HCT116 (cell line): ENCODE measurements at regions not wholly inside any gene's neighbourhood (a gene's known extent, or its start where the extent isn't known, plus 50 kb on each side); places are given as distances from the start of the nearest gene placed in this dataset.

Source experiments
- ATAC-seq: fragments of 200-7000 bp; cut with Tn5 transposase; 2 replicates; pipeline ENCODE4 v1.9.1; 2020; ENCODE audit warnings: mild to moderate bottlenecking, moderate library complexity
- BruUV-seq: library from RNA; stranded (reverse); fragments of 400-500 nt; replicated peaks from 2 replicates; lab custom pipeline; 2021; lab: Mats Ljungman, UMichigan
- CTCF ChIA-PET: fragments of 300-600 bp; sonication (Branson Sonifier 250); formaldehyde crosslinking; loops from one replicate; lab custom pipeline; 2021; ENCODE audit warnings: antibody characterized with exemption; lab: Charles Lee
- POLR2A ChIA-PET: fragments of 300-600, 350-600 bp; sonication (Branson Sonifier 250); formaldehyde crosslinking; loops from one replicate; lab custom pipeline; 2021; ENCODE audit warnings: antibody characterized with exemption; lab: Charles Lee
- RAD21 ChIA-PET, 2 experiments: fragments of 300-600 bp; sonication (Branson Sonifier 250); formaldehyde crosslinking; loops; one replicate each; lab custom pipeline; 2023; ENCODE audit warnings: low total read pairs in 2 of 2; ENCODE audit not compliant: uncharacterized antibody in 2 of 2, unreplicated experiment in 2 of 2, low non-redundant PET in 1 of 2; lab: Charles Lee
- DNase-seq: peaks from one replicate; pipeline ENCODE4 v3.0.0-alpha.2; 2010; ENCODE audit warnings: low read depth, low spot score
- H2AFZ ChIP-seq: fragments of 200-600 bp; shearing (Covaris generic), sonication (generic); 2 replicates; pipeline ENCODE4 v1.6.1; 2017; ENCODE audit warnings: low read depth, mixed run types, mixed read lengths, antibody characterized with exemption, low read length; ENCODE audit not compliant: poor library complexity, severe bottlenecking
- H3K27ac ChIP-seq: 2 replicates; pipeline ENCODE4 v1.5.1; 2012; ENCODE audit warnings: low read depth, low read length
- H3K27me3 ChIP-seq: fragments of 200-600 bp; sonication (generic); 2 replicates; pipeline ENCODE4 v1.6.1; 2016; ENCODE audit warnings: mixed run types, low read length, mixed read lengths; ENCODE audit not compliant: insufficient read depth
- H3K36me3 ChIP-seq, 2 experiments: fragments of 200-500 bp in 1 of 2; fragments of 200-600 bp in 1 of 2; sonication (Bioruptor generic) in 1 of 2; sonication (generic) in 1 of 2; 2 replicates each; pipeline versions ENCODE4 v1.5.1 to v1.6.1; 2014 to 2016; ENCODE audit warnings: low read length in 2 of 2, inconsistent platforms in 1 of 2, mixed read lengths in 1 of 2, mixed run types in 1 of 2; ENCODE audit not compliant: insufficient read depth in 2 of 2, control insufficient read depth in 1 of 2
- H3K4me1 ChIP-seq, 2 experiments: fragments of 200-600 bp in 1 of 2; sonication (generic) in 1 of 2; 2 replicates each; pipeline versions ENCODE4 v1.5.1 to v1.6.1; 2012 to 2017; ENCODE audit warnings: low read length in 2 of 2, inconsistent platforms in 1 of 2, mild to moderate bottlenecking in 1 of 2, mixed read lengths in 1 of 2, mixed run types in 1 of 2, moderate library complexity in 1 of 2; ENCODE audit not compliant: insufficient read depth in 2 of 2, control insufficient read depth in 1 of 2
- H3K4me2 ChIP-seq: fragments of 200-600 bp; sonication (generic); 2 replicates; pipeline ENCODE4 v1.6.1; 2017; ENCODE audit warnings: mixed run types, low read length, mixed read lengths
- H3K4me3 ChIP-seq, 2 experiments: fragments of 200-600 bp in 1 of 2; sonication (generic) in 1 of 2; replicated peaks in 1 of 2; 2 replicates each; pipeline ENCODE4 v1.5.1; 2011 to 2016; ENCODE audit warnings: low read length in 2 of 2, control low read depth in 1 of 2, low read depth in 1 of 2, mild to moderate bottlenecking in 1 of 2, mixed read lengths in 1 of 2, mixed run types in 1 of 2
- H3K79me2 ChIP-seq: fragments of 200-600 bp; sonication (generic); 2 replicates; pipeline ENCODE4 v1.6.1; 2017; ENCODE audit warnings: mild to moderate bottlenecking, mixed run types, low read length, moderate library complexity, mixed read lengths; ENCODE audit not compliant: insufficient read depth
- H3K9ac ChIP-seq: fragments of 200-600 bp; sonication (generic); 2 replicates; pipeline ENCODE4 v1.6.1; 2016; ENCODE audit warnings: low read length, mixed read lengths
- H3K9me2 ChIP-seq: fragments of 200-600 bp; sonication (generic), shearing (Covaris generic); 2 replicates; pipeline ENCODE4 v1.6.1; 2017; ENCODE audit warnings: mixed run types, mild to moderate bottlenecking, moderate library complexity; ENCODE audit not compliant: insufficient read depth
- H3K9me3 ChIP-seq, 2 experiments: fragments of 200-500 bp in 1 of 2; fragments of 200-600 bp in 1 of 2; sonication (Bioruptor generic) in 1 of 2; sonication (generic) in 1 of 2; 2 replicates each; pipeline ENCODE4 v1.6.1; 2014 to 2017; ENCODE audit warnings: low read length in 2 of 2, mixed read lengths in 2 of 2, inconsistent platforms in 1 of 2, low read depth in 1 of 2, mild to moderate bottlenecking in 1 of 2, mixed run types in 1 of 2, moderate library complexity in 1 of 2; ENCODE audit not compliant: control insufficient read depth in 1 of 2, insufficient read depth in 1 of 2
- H4K20me1 ChIP-seq: fragments of 200-600 bp; sonication (generic), shearing (Covaris generic); 2 replicates; pipeline ENCODE4 v1.6.1; 2017; ENCODE audit warnings: mixed run types, mild to moderate bottlenecking, moderate library complexity; ENCODE audit not compliant: insufficient read depth
- CBX3 ChIP-seq: IDR thresholded peaks from 2 replicates; pipeline ENCODE4 v1.6.1; 2012; ENCODE audit warnings: low read depth
- EGR1 ChIP-seq: IDR thresholded peaks from 2 replicates; pipeline ENCODE4 v1.6.1; 2012; ENCODE audit warnings: low read depth
- ELF1 ChIP-seq: IDR thresholded peaks from 2 replicates; pipeline ENCODE4 v1.6.1; 2012; ENCODE audit warnings: low read depth, borderline replicate concordance
- EZH2 ChIP-seq: fragments of 200-600 bp; sonication (generic); IDR thresholded peaks from 2 replicates; pipeline ENCODE4 v1.6.1; 2017; ENCODE audit warnings: antibody characterized with exemption, mixed run types
- EZH2phosphoT487 ChIP-seq: fragments of 200-600 bp; IDR thresholded peaks from 2 replicates; pipeline ENCODE4 v1.6.1; 2018; ENCODE audit warnings: antibody characterized with exemption, borderline replicate concordance
- FOSL1 ChIP-seq: IDR thresholded peaks from 2 replicates; pipeline ENCODE4 v1.6.1; 2012; ENCODE audit warnings: low read depth
- JUND ChIP-seq: IDR thresholded peaks from 2 replicates; pipeline ENCODE4 v1.6.1; 2012
- POLR2A ChIP-seq: IDR thresholded peaks from 2 replicates; pipeline ENCODE4 v1.7.0; 2011; ENCODE audit warnings: borderline replicate concordance; ENCODE audit not compliant: insufficient read depth, insufficient read length; ENCODE audit errors: extremely low read depth
- POLR2AphosphoS5 ChIP-seq: IDR thresholded peaks from 2 replicates; pipeline ENCODE4 v1.6.1; 2011; ENCODE audit warnings: mild to moderate bottlenecking, low read depth, low read length, moderate library complexity
- RAD21 ChIP-seq: IDR thresholded peaks from 2 replicates; pipeline ENCODE4 v1.6.1; 2012; ENCODE audit warnings: low read depth, mild to moderate bottlenecking
- SIN3A ChIP-seq: IDR thresholded peaks from 2 replicates; pipeline ENCODE4 v1.6.1; 2012; ENCODE audit warnings: low read depth
- SRF ChIP-seq: IDR thresholded peaks from 2 replicates; pipeline ENCODE4 v1.6.1; 2012; ENCODE audit warnings: low read depth
- TCF7L2 ChIP-seq: IDR thresholded peaks from 2 replicates; pipeline ENCODE4 v1.7.0; 2011; ENCODE audit warnings: borderline replicate concordance, inconsistent platforms; ENCODE audit not compliant: insufficient read depth, insufficient read length; ENCODE audit errors: extremely low read depth
- ZNF274 ChIP-seq: fragments of 200-500 bp; sonication (Bioruptor generic); IDR thresholded peaks from 2 replicates; pipeline ENCODE4 v1.6.1; 2014; ENCODE audit warnings: mild to moderate bottlenecking, low read depth, low read length, inconsistent platforms
- intact Hi-C: fragments of 100-400 bp; cut with micrococcal nuclease; formaldehyde crosslinking; loops from 2 replicates; pipeline ENCODE4 v1.10.0; 2022
- TF ChIP-seq, protein P1 (sequence below): IDR thresholded peaks from 2 replicates; pipeline ENCODE4 v1.6.1; 2012; ENCODE audit warnings: low read depth
- TF ChIP-seq, protein P2 (sequence below): IDR thresholded peaks from 2 replicates; pipeline ENCODE4 v1.6.1; 2011; ENCODE audit warnings: mild to moderate bottlenecking, low read length, moderate library complexity; ENCODE audit not compliant: insufficient replicate concordance; ENCODE audit errors: extremely low read depth
- TF ChIP-seq, protein P3 (sequence below): IDR thresholded peaks from 2 replicates; pipeline ENCODE4 v1.6.1; 2012

DNA sequence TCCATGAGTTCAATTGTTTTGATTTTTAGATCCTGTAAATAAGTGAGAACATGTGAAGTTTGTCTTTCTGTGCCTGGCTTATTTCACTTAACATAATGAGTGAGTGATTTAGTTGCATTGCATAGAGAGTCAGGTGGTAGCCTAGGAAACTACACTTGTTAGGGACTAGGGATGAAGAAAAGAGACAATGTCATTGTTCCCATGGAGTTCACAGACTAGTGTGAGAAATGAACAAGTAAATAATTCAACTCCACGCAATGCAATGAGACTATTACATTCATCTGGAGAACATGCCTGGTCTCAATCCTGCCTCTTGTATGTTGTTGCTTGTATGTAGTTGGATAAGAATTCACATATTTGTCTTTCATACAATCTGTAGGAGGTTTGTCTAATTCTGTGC lies 76.3 kb upstream of the B3GAT2 start:
- no peak for TF ChIP-seq POLR2AphosphoS5
- TF ChIP-seq ELF1: no peak
- TF ChIP-seq SIN3A: no peak
- DNase-seq (no peak), ATAC-seq (no peak)
- Histone ChIP-seq H3K9me2 (no peaks in the 10 kb centered on the region), H3K4me1 (no peaks in the 10 kb centered on the region), H2AFZ (no peak overlapping the region), H3K9me3 (no peaks in the 10 kb centered on the region), H3K36me3 (no peaks in the 10 kb centered on the region), H3K4me2 (no peak overlapping the region), H3K27me3 (no peaks in the 10 kb centered on the region), H3K4me3 (no peak overlapping the region), H3K79me2 (no peaks in the 10 kb centered on the region), H3K9ac (no peak overlapping the region), H3K27ac (no peak overlapping the region), H4K20me1 (no peaks in the 10 kb centered on the region)
- CTCF ChIA-PET: no interaction called here
- POLR2A ChIA-PET: no interaction called here
- no TSS peak for BruUV-seq
- intact Hi-C loops: no loop called here
- RAD21 ChIA-PET: no interaction called here

DNA sequence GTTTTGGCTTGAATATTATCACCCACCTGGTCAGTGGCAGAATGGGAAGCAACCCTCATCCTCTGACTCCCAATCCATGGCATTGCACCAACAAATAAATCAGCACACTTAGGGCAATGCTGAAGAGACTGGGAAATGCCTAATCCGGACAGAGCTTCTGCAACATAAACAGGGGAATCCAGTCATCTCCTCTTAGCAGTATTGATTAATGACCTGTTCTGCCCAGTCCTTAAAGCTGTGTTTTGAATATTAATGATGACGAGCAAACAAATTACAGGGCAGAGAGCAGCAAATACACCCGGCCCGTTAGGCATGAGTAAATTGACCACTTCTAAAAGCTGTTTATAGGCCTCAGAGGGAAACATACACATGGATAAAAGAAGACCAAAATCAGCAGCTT lies 77.0 kb upstream of the B3GAT2 start:
- H3K9ac ChIP-seq: no peak overlapping the region
- H3K4me2 ChIP-seq: no peak overlapping the region
- BruUV-seq: no TSS peak
- intact Hi-C loops: no loop called here
- no peak for ATAC-seq
- no peaks in the 10 kb centered on the region for H3K9me2 ChIP-seq
- CTCF ChIA-PET: no interaction called here
- no peak overlapping the region for H3K27ac ChIP-seq
- no peaks in the 10 kb centered on the region for H3K9me3 ChIP-seq
- no peaks in the 10 kb centered on the region for H3K79me2 ChIP-seq
- no peak overlapping the region for H2AFZ ChIP-seq
- DNase-seq: no peak
- H3K4me3 ChIP-seq: no peak overlapping the region
- H3K36me3 ChIP-seq: no peaks in the 10 kb centered on the region
- POLR2A ChIA-PET: no interaction called here
- H4K20me1 ChIP-seq: no peaks in the 10 kb centered on the region
- H3K4me1 ChIP-seq: no peaks in the 10 kb centered on the region
- H3K27me3 ChIP-seq: peaks cover 5% of the 10 kb centered on the region; the same call in 1 of the 2 replicates
- RAD21 ChIA-PET: no interaction called here
- TF ChIP-seq, protein P1, sequence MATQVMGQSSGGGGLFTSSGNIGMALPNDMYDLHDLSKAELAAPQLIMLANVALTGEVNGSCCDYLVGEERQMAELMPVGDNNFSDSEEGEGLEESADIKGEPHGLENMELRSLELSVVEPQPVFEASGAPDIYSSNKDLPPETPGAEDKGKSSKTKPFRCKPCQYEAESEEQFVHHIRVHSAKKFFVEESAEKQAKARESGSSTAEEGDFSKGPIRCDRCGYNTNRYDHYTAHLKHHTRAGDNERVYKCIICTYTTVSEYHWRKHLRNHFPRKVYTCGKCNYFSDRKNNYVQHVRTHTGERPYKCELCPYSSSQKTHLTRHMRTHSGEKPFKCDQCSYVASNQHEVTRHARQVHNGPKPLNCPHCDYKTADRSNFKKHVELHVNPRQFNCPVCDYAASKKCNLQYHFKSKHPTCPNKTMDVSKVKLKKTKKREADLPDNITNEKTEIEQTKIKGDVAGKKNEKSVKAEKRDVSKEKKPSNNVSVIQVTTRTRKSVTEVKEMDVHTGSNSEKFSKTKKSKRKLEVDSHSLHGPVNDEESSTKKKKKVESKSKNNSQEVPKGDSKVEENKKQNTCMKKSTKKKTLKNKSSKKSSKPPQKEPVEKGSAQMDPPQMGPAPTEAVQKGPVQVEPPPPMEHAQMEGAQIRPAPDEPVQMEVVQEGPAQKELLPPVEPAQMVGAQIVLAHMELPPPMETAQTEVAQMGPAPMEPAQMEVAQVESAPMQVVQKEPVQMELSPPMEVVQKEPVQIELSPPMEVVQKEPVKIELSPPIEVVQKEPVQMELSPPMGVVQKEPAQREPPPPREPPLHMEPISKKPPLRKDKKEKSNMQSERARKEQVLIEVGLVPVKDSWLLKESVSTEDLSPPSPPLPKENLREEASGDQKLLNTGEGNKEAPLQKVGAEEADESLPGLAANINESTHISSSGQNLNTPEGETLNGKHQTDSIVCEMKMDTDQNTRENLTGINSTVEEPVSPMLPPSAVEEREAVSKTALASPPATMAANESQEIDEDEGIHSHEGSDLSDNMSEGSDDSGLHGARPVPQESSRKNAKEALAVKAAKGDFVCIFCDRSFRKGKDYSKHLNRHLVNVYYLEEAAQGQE: no peak
- TF ChIP-seq SRF: no peak
- TF ChIP-seq POLR2A: no peak
- no peak for TF ChIP-seq FOSL1
- TF ChIP-seq ZNF274: no peak
- TF ChIP-seq TCF7L2: no peak
- no peak for TF ChIP-seq ELF1
- TF ChIP-seq, protein P2, sequence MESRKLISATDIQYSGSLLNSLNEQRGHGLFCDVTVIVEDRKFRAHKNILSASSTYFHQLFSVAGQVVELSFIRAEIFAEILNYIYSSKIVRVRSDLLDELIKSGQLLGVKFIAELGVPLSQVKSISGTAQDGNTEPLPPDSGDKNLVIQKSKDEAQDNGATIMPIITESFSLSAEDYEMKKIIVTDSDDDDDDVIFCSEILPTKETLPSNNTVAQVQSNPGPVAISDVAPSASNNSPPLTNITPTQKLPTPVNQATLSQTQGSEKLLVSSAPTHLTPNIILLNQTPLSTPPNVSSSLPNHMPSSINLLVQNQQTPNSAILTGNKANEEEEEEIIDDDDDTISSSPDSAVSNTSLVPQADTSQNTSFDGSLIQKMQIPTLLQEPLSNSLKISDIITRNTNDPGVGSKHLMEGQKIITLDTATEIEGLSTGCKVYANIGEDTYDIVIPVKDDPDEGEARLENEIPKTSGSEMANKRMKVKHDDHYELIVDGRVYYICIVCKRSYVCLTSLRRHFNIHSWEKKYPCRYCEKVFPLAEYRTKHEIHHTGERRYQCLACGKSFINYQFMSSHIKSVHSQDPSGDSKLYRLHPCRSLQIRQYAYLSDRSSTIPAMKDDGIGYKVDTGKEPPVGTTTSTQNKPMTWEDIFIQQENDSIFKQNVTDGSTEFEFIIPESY: no peak
- no peak for TF ChIP-seq CBX3
- no peak for TF ChIP-seq JUND
- TF ChIP-seq RAD21: no peak
- TF ChIP-seq POLR2AphosphoS5: no peak
- TF ChIP-seq SIN3A: no peak
- no peak for TF ChIP-seq EGR1
- TF ChIP-seq EZH2: no peak
- TF ChIP-seq EZH2phosphoT487: no peak
- TF ChIP-seq, protein P3, sequence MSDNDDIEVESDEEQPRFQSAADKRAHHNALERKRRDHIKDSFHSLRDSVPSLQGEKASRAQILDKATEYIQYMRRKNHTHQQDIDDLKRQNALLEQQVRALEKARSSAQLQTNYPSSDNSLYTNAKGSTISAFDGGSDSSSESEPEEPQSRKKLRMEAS: no peak
